Endothelial cell of umbilical vein (primary cell): ENCODE measurements at regions not wholly inside any gene's neighbourhood (a gene's known extent, or its start where the extent isn't known, plus 50 kb on each side); places are given as distances from the start of the nearest gene placed in this dataset.

Experiments
- BruUV-seq: library from RNA; stranded (reverse); fragments of 400-500 nt; replicated peaks from 2 replicates; lab custom pipeline; 2021; lab: Mats Ljungman, UMichigan
- CTCF ChIA-PET: fragments of 300-600, 350-600 bp; sonication (Branson Sonifier 250); formaldehyde crosslinking; loops from one replicate; lab custom pipeline; 2021; ENCODE audit warnings: antibody characterized with exemption, inconsistent platforms; lab: Charles Lee
- POLR2A ChIA-PET: fragments of 300-600, 350-600 bp; sonication (Branson Sonifier 250); formaldehyde crosslinking; loops from one replicate; lab custom pipeline; 2021; ENCODE audit warnings: antibody characterized with exemption, inconsistent platforms; lab: Charles Lee
- DNase-seq: peaks from one replicate; pipeline ENCODE4 v3.0.0-alpha.2; 2011; ENCODE audit warnings: low read depth, low spot score
- FAIRE-seq: peaks from 2 replicates; lab custom pipeline; 2011; peaks lifted over from hg19 to GRCh38; lab: Jason Lieb, UNC
- H2AFZ ChIP-seq: 2 replicates; pipeline ENCODE4 v1.6.0; 2012; ENCODE audit warnings: low read depth, low read length, control low read depth, inconsistent platforms
- H3K27ac ChIP-seq: 2 replicates; pipeline ENCODE4 v1.5.1; 2011; ENCODE audit warnings: low read depth, mild to moderate bottlenecking, control low read depth, low read length, moderate library complexity; ENCODE audit not compliant: insufficient read depth
- H3K27me3 ChIP-seq, 2 experiments: 2 replicates each; pipeline versions ENCODE4 v1.6.0 to v1.6.1; 2011; ENCODE audit warnings: low read length in 2 of 2, mixed read lengths in 1 of 2; ENCODE audit not compliant: control insufficient read depth in 2 of 2, insufficient read depth in 2 of 2
- H3K36me3 ChIP-seq, 2 experiments: 2 replicates in 1 of 2; 3 replicates in 1 of 2; pipeline ENCODE4 v1.5.1; 2011; ENCODE audit warnings: low read length in 2 of 2, mild to moderate bottlenecking in 1 of 2, moderate library complexity in 1 of 2; ENCODE audit not compliant: control insufficient read depth in 2 of 2, insufficient read depth in 2 of 2; ENCODE audit errors: extremely low read depth in 1 of 2
- H3K4me1 ChIP-seq: 3 replicates; pipeline ENCODE4 v1.5.1; 2011; ENCODE audit warnings: mild to moderate bottlenecking, low read length; ENCODE audit not compliant: control insufficient read depth, insufficient read depth; ENCODE audit errors: extremely low read depth
- H3K4me2 ChIP-seq: 2 replicates; pipeline ENCODE4 v1.6.1; 2011; ENCODE audit warnings: low read length, control low read depth, mixed read lengths; ENCODE audit not compliant: insufficient read depth
- H3K4me3 ChIP-seq, 3 experiments: fragments of 200-600 bp in 1 of 3; sonication (generic), shearing (Covaris generic) in 1 of 3; replicated peaks in 1 of 3; 2 replicates each; pipeline ENCODE4 v1.5.1; 2011 to 2016; ENCODE audit warnings: control low read depth in 3 of 3, low read length in 3 of 3, mild to moderate bottlenecking in 2 of 3, inconsistent platforms in 1 of 3, low read depth in 1 of 3, moderate library complexity in 1 of 3; ENCODE audit not compliant: insufficient read depth in 1 of 3
- H3K79me2 ChIP-seq: 2 replicates; pipeline ENCODE4 v1.6.0; 2012; ENCODE audit warnings: low read length, inconsistent platforms; ENCODE audit not compliant: control insufficient read depth, insufficient read depth
- H3K9ac ChIP-seq: replicated peaks from 2 replicates; pipeline ENCODE3; 2011; ENCODE audit warnings: low read length, control low read depth; ENCODE audit not compliant: insufficient read depth; ENCODE audit errors: extremely low read depth
- H3K9me1 ChIP-seq: replicated peaks from 3 replicates; pipeline ENCODE4 v1.6.0; 2011; ENCODE audit warnings: mild to moderate bottlenecking, low read length; ENCODE audit not compliant: control insufficient read depth, insufficient read depth; ENCODE audit errors: extremely low read depth
- H3K9me3 ChIP-seq: replicated peaks from 2 replicates; pipeline ENCODE4 v1.5.1; 2012; ENCODE audit warnings: low read length, inconsistent platforms; ENCODE audit not compliant: control insufficient read depth, insufficient read depth
- H4K20me1 ChIP-seq: replicated peaks from 2 replicates; pipeline ENCODE3; 2011; ENCODE audit warnings: mild to moderate bottlenecking, low read length; ENCODE audit not compliant: control insufficient read depth, insufficient read depth; ENCODE audit errors: extremely low read depth
- CTCF ChIP-seq, 2 donors: IDR thresholded peaks; 1 replicate in 1 of 2; 2 replicates in 1 of 2; pipeline ENCODE4 v1.5.1; 2011; ENCODE audit warnings: low read length in 2 of 2, mild to moderate bottlenecking in 2 of 2, moderate library complexity in 2 of 2, control low read depth in 1 of 2, inconsistent platforms in 1 of 2, low read depth in 1 of 2; ENCODE audit not compliant: insufficient read depth in 1 of 2; ENCODE audit errors: extremely low read depth in 1 of 2
- EZH2 ChIP-seq: IDR thresholded peaks from 2 replicates; pipeline ENCODE4 v1.6.1; 2012; ENCODE audit warnings: borderline replicate concordance, low read depth, mild to moderate bottlenecking, moderate library complexity, low read length, inconsistent platforms; ENCODE audit not compliant: severe bottlenecking
- FOS ChIP-seq: IDR thresholded peaks from 2 replicates; pipeline ENCODE4 v1.6.1; 2011; ENCODE audit warnings: mild to moderate bottlenecking, low read length, moderate library complexity, borderline replicate concordance; ENCODE audit not compliant: insufficient read depth
- GATA2 ChIP-seq: IDR thresholded peaks from 2 replicates; pipeline ENCODE4 v1.7.0; 2011; ENCODE audit warnings: low read depth, mild to moderate bottlenecking, moderate library complexity, mixed read lengths, low read length; ENCODE audit not compliant: insufficient read length, insufficient read depth
- JUN ChIP-seq: IDR thresholded peaks from 2 replicates; pipeline ENCODE4 v1.6.1; 2011; ENCODE audit warnings: borderline replicate concordance, low read depth; ENCODE audit not compliant: insufficient read length, insufficient read depth
- MYC ChIP-seq: IDR thresholded peaks from one replicate; pipeline ENCODE4 v1.6.1; 2011; ENCODE audit warnings: mild to moderate bottlenecking, low read depth, low read length
- POLR2A ChIP-seq: IDR thresholded peaks from 2 replicates; pipeline ENCODE4 v1.6.1; 2012; ENCODE audit warnings: low read depth, mild to moderate bottlenecking, control low read depth, low read length
- POLR2AphosphoS5 ChIP-seq: IDR thresholded peaks from 2 replicates; pipeline ENCODE4 v1.6.1; 2012; ENCODE audit warnings: low read depth, mild to moderate bottlenecking, control low read depth, low read length, moderate library complexity; ENCODE audit not compliant: insufficient read depth
- dilution Hi-C: fragments of 300-500 bp; cut with MboI; formaldehyde crosslinking; loops from one replicate; pipeline ENCODE4 v1.15.0; 2019; ENCODE audit warnings: low sequenced_read_pairs; ENCODE audit not compliant: extremely low pct_ligation_motif_present
- intact Hi-C: fragments of 100-400 bp; cut with micrococcal nuclease; formaldehyde crosslinking; loops from one replicate; pipeline ENCODE4 v1.10.0; 2022
- TF ChIP-seq, protein P1 (sequence below): IDR thresholded peaks from 2 replicates; pipeline ENCODE4 v1.6.1; 2011; ENCODE audit not compliant: insufficient read depth, insufficient read length

- intact Hi-C loops (no loop called here), dilution Hi-C loops (no loop called here)
- Histone ChIP-seq H3K4me3 (no peak overlapping the region), H3K9me1 (no peaks in the 10 kb centered on the region), H4K20me1 (no peaks in the 10 kb centered on the region), H3K79me2 (no peaks in the 10 kb centered on the region), H2AFZ (no peak overlapping the region), H3K9ac (no peak overlapping the region), H3K4me1 (no peaks in the 10 kb centered on the region), H3K9me3 (no peaks in the 10 kb centered on the region), H3K4me2 (no peak overlapping the region), H3K36me3 (no peaks in the 10 kb centered on the region), H3K27me3 (no peaks in the 10 kb centered on the region), H3K27ac (no peak overlapping the region)
- DNase-seq (no peak), FAIRE-seq (no peak)
- no TSS peak for BruUV-seq
- ChIA-PET CTCF (no interaction called here), POLR2A (no interaction called here)
- TF ChIP-seq FOS: no peak
Observed at GRCh38 chr18:30016179-30016578, 1026.4 kb downstream of the DSC3 start.

DNA sequence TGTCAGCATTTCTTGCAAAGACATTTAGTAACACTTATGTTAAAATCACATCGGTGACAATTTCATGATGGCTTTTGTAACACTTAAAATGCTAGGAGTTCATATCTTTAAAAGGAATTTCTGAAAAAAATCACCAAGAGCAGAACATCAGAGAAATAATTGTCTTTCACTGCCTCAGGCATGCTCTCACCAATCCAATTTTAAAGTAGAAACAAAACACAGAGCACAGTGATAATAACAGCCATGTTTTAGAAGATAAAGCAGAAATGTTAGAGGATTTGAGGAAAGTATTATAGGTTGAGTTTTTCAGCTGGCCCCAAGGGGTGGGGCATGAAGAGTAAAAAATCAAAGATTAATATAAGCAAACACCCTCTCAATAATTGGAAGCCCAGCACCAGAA lies 1037.6 kb downstream of the DSC3 start:
- no peaks in the 10 kb centered on the region for H3K4me1 ChIP-seq
- dilution Hi-C loops: no loop called here
- no peak overlapping the region for H3K9ac ChIP-seq
- no peak overlapping the region for H3K27ac ChIP-seq
- H3K36me3 ChIP-seq: no peaks in the 10 kb centered on the region
- CTCF ChIA-PET: no interaction called here
- no peaks in the 10 kb centered on the region for H3K79me2 ChIP-seq
- H2AFZ ChIP-seq: no peak overlapping the region
- no peaks in the 10 kb centered on the region for H4K20me1 ChIP-seq
- no peak for DNase-seq
- H3K4me3 ChIP-seq: no peak overlapping the region
- no peaks in the 10 kb centered on the region for H3K9me3 ChIP-seq
- POLR2A ChIA-PET: no interaction called here
- no peaks in the 10 kb centered on the region for H3K27me3 ChIP-seq
- no peak overlapping the region for H3K4me2 ChIP-seq
- H3K9me1 ChIP-seq: no peaks in the 10 kb centered on the region
- BruUV-seq: no TSS peak
- no peak for TF ChIP-seq POLR2AphosphoS5
- TF ChIP-seq EZH2: no peak
- TF ChIP-seq CTCF (IDR thresholded peaks at IDR 0.05; ENCODE audit: extremely low read depth in 1 of 2, insufficient read depth in 1 of 2, low read depth in 1 of 2, low read length in 2 of 2): no peak
- TF ChIP-seq GATA2: no peak
- TF ChIP-seq POLR2A: no peak
- TF ChIP-seq FOS: no peak
- TF ChIP-seq, protein P1, sequence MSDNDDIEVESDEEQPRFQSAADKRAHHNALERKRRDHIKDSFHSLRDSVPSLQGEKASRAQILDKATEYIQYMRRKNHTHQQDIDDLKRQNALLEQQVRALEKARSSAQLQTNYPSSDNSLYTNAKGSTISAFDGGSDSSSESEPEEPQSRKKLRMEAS: no peak
- TF ChIP-seq MYC: no peak
- TF ChIP-seq JUN: no peak
- intact Hi-C loops: no loop called here
- FAIRE-seq: no peak
